Upper lobe of right lung (tissue), 1 donor: ENCODE measurements at regions not wholly inside any gene's neighbourhood (a gene's known extent, or its start where the extent isn't known, plus 50 kb on each side); places are given as distances from the start of the nearest gene placed in this dataset.
"Not testable (repeated sequence)": the region's sequence is repeated elsewhere in the genome, so short reads cannot be mapped to it uniquely, and the experiment has no call there.

Source experiments
- ATAC-seq: fragments of 200-7000 bp; cut with Tn5 transposase; one replicate; pipeline ENCODE4 v1.9.1; 2020; ENCODE audit warnings: mild to moderate bottlenecking, moderate library complexity
- DNase-seq: peaks from one replicate; pipeline ENCODE4 v3.0.0-alpha.2; 2020
- H3K27ac ChIP-seq: fragments of 200-600 bp; one replicate; pipeline ENCODE4 v1.8.0; 2022
- H3K27me3 ChIP-seq: fragments of 200-600 bp; one replicate; pipeline ENCODE4 v1.8.0; 2022; ENCODE audit warnings: mild to moderate bottlenecking
- H3K36me3 ChIP-seq: fragments of 200-600 bp; one replicate; pipeline ENCODE4 v1.8.0; 2022
- H3K4me1 ChIP-seq: fragments of 200-600 bp; one replicate; pipeline ENCODE4 v1.8.0; 2022
- H3K4me3 ChIP-seq: fragments of 200-600 bp; one replicate; pipeline ENCODE4 v1.8.0; 2022; ENCODE audit warnings: mild to moderate bottlenecking
- H3K9me3 ChIP-seq: fragments of 200-600 bp; one replicate; pipeline ENCODE4 v1.8.0; 2022
- intact Hi-C: fragments of 100-400 bp; cut with DNase I; formaldehyde crosslinking; loops from one replicate; pipeline ENCODE4 v1.11.0; 2022
- TF ChIP-seq, protein P1 (sequence below): fragments of 200-600 bp; IDR thresholded peaks from one replicate; pipeline ENCODE4 v1.8.0; 2022; ENCODE audit warnings: antibody characterized with exemption
- donor health status: DM: no; HTN: yes; CAD: no; lungs with severe emphysema.

DNA sequence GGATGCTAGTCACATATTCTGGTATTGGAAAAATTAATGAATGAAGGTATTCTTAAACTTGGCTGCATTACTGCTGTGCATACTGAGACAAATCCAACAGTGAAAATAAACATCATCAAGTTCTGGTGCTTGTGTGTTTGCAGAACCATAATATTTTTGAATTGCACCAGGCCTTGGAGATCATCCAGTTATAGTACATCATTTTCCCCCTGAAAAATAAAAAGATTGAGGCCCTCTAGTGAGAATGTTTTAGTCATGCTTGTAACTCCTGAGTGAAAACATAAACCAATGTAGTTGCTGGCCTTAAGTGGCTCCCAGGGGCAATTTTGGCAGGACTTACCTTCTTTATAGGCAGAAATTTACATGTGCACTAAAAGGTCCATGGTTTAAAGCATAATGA, 218.8 kb upstream of the TMEM229A start:
- Histone ChIP-seq H3K27me3 (no peaks in the 10 kb centered on the region), H3K4me3 (no peak overlapping the region), H3K9me3 (no peaks in the 10 kb centered on the region), H3K4me1 (no peaks in the 10 kb centered on the region), H3K27ac (no peak overlapping the region), H3K36me3 (no peaks in the 10 kb centered on the region)
- TF ChIP-seq, protein P1, sequence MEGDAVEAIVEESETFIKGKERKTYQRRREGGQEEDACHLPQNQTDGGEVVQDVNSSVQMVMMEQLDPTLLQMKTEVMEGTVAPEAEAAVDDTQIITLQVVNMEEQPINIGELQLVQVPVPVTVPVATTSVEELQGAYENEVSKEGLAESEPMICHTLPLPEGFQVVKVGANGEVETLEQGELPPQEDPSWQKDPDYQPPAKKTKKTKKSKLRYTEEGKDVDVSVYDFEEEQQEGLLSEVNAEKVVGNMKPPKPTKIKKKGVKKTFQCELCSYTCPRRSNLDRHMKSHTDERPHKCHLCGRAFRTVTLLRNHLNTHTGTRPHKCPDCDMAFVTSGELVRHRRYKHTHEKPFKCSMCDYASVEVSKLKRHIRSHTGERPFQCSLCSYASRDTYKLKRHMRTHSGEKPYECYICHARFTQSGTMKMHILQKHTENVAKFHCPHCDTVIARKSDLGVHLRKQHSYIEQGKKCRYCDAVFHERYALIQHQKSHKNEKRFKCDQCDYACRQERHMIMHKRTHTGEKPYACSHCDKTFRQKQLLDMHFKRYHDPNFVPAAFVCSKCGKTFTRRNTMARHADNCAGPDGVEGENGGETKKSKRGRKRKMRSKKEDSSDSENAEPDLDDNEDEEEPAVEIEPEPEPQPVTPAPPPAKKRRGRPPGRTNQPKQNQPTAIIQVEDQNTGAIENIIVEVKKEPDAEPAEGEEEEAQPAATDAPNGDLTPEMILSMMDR = no peak
- DNase-seq (no peak), ATAC-seq (no peak)
- intact Hi-C loops = no loop called here

DNA sequence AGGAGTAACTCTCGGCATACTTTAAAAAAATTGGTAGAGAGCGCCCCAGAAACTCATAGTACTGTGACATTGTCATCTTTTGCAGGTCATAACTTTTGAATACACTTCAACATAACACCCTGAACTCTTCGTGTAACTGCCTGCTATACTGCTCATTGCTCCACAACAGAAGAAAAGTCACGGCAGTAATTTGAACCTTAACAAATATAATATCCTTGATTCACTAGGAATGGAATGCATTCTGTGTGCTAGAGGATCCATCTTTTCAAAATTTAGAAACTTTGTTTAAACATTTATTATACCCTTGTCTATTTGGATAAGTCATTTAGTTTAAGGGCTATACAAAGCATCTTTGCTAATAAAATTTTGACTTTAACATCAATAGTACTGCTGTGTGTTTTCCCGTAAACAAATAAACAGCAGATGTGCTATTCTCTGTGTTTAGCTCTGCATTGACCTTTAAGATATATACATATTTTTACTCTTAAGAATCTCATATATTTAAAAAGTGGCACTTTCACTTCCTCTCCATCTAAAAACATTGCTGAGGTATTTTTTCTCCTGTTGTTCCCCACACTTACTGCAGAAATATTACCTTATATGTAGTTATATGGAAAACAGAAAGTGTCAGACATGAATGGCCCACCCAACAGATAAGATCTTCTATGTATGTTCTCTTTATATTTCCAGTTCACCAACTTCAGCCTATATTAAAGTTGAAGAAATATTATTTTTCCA, 217.6 kb upstream of the TMEM229A start:
- Histone ChIP-seq H3K4me1 (no peaks in the 10 kb centered on the region), H3K4me3 (no peak overlapping the region), H3K9me3 (no peaks in the 10 kb centered on the region), H3K36me3 (no peaks in the 10 kb centered on the region), H3K27ac (no peak overlapping the region), H3K27me3 (no peaks in the 10 kb centered on the region)
- intact Hi-C loops = no loop called here
- ATAC-seq (no peak), DNase-seq (no peak)
- TF ChIP-seq, protein P1 = no peak

DNA sequence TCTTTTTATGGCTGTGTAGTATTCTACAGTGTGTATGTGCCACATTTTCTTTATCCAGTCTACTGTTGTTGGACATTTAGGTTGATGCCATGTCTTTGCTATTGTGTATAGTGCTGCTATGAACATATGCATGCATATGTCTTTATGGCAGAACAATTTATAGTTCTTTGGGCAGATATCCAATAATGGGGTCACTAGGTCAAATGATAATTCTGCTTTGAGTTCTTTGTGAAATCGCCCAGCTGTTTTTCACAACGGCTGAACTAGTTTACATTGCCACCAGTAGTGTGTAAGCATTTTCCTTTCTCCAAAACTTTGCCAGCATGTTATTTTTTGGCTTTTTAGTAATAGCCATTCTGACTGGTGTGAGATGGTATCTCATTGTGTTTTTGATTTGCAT, 214.8 kb upstream of the TMEM229A start:
- TF ChIP-seq, protein P1 = no peak
- Histone ChIP-seq H3K4me1 (no peaks in the 10 kb centered on the region), H3K36me3 (no peaks in the 10 kb centered on the region), H3K4me3 (no peak overlapping the region), H3K9me3 (no peaks in the 10 kb centered on the region), H3K27ac (no peak overlapping the region), H3K27me3 (no peaks in the 10 kb centered on the region)
- DNase-seq = no peak
- no peak for ATAC-seq
- intact Hi-C loops = no loop called here

DNA sequence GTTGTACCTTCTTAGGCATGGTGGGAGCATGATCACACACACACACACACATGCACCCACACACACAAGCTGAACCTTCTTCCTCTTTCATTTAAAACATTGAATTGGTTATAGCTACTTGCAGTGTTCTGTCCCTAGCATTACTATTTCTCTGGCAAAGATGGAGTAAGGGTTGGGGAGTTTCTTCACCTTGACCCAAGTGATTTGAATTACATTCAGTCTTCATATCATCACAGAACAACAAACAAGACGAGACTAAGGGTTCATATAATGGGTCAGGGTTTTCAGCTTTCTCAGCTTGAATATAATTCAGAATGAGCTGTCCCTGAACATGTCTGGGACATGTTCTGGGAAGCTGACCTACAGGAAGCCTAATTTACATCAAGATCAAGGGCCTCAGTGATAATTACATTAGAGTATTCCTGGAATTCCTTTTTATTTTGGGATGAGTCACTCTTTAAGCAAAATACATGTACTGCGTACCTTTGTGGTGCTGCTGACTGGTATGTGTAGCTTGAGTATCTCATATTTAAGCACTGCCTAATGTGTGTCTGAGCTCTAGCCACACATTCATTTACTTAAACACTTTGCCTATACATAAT, 213.5 kb upstream of the TMEM229A start:
- ATAC-seq (no peak), DNase-seq (no peak)
- H3K4me1 ChIP-seq = no peaks in the 10 kb centered on the region
- no peaks in the 10 kb centered on the region for H3K27me3 ChIP-seq
- no peaks in the 10 kb centered on the region for H3K36me3 ChIP-seq
- H3K4me3 ChIP-seq = no peak overlapping the region
- no peaks in the 10 kb centered on the region for H3K9me3 ChIP-seq
- TF ChIP-seq, protein P1 = no peak
- H3K27ac ChIP-seq = no peak overlapping the region
- intact Hi-C loops = no loop called here

DNA sequence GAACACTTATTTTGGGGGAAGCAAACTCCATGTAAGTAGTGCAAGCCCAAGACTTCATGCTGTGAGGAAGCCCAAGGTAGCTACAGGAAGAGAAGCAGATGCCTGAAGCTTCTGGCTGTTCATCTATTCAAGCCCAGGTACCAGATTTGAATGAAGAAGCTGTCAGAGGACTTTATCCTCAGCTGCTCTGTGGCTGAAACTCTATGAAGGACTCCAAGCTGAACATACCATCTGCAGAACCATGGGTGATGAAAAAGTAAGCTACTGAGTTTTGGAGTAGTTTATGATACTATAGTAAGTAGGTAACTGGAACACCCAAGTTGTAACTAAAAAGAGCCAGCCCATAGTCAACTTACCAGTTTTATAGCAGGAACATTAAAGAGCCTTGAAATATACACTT, 211.6 kb upstream of the TMEM229A start:
- H3K27me3 ChIP-seq, DNase-seq, H3K36me3 ChIP-seq, intact Hi-C loops, ATAC-seq, H3K9me3 ChIP-seq, H3K27ac ChIP-seq, H3K4me1 ChIP-seq, H3K4me3 ChIP-seq: not testable (repeated sequence)

DNA sequence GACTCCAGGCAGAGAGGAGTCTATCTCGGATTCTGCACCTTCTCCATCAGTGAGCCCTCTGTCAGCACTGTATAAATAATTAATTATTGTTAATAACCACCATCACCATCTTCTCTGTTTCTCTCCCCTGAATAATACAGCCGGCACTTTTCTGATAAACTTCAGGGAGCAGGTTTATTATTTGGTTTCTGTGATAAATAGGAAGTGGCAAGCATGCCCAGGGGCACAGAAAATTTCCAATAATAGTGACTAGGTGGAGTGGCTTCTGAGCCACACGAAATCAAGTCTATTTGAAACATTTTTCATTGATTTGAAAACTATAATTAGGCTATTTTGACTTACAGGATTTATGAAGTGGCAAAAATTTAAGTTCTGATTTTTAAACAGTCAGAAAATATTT, 186.8 kb upstream of the TMEM229A start:
- intact Hi-C loops = no loop called here
- no peak for DNase-seq
- H3K4me3 ChIP-seq = no peak overlapping the region

More for the DNA sequence above, 186.8 kb upstream of the TMEM229A start:
- H3K36me3 ChIP-seq = no peaks in the 10 kb centered on the region
- TF ChIP-seq, protein P1 = no peak
- H3K27ac ChIP-seq = no peak overlapping the region
- H3K27me3 ChIP-seq = no peaks in the 10 kb centered on the region
- H3K4me1 ChIP-seq = no peaks in the 10 kb centered on the region
- no peaks in the 10 kb centered on the region for H3K9me3 ChIP-seq
- ATAC-seq = no peak
